ENCODE measurements at regions not wholly inside any gene's neighbourhood (a gene's known extent, or its start where the extent isn't known, plus 50 kb on each side); places are given as distances from the start of the nearest gene placed in this dataset.

DNA sequence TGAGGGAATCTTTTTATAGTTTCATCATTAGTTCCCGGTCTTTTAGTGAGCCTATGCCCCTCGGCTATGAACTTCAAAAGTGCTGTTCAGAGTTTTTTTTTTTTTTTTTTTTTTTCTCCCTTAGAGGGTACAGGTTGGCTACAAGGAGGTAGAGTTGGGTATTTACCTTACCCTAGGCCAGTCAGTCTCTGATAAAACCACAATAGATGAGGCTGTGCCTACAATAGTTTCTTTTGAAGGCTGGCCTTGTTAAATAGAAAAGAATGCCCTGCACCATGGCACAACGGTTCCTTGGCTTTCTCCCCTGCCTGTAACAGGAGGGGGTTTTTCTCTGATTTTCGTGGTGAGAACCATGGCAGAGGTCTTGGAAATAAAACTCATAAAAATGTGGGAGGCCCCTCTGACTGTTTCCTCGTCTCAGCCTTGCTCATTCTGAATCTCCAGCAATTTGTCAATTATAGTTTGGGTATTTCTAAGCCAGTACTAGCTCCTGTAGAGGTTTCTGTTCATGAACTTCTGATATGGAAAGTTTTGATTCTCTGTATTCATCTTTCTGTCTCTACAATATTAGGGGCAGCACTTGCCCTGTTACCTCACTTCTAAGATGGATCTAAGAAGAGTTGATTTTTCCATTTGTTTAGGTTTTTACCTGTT, 152.0 kb downstream of the MTRR start:
- TF ChIP-seq, protein P1, sequence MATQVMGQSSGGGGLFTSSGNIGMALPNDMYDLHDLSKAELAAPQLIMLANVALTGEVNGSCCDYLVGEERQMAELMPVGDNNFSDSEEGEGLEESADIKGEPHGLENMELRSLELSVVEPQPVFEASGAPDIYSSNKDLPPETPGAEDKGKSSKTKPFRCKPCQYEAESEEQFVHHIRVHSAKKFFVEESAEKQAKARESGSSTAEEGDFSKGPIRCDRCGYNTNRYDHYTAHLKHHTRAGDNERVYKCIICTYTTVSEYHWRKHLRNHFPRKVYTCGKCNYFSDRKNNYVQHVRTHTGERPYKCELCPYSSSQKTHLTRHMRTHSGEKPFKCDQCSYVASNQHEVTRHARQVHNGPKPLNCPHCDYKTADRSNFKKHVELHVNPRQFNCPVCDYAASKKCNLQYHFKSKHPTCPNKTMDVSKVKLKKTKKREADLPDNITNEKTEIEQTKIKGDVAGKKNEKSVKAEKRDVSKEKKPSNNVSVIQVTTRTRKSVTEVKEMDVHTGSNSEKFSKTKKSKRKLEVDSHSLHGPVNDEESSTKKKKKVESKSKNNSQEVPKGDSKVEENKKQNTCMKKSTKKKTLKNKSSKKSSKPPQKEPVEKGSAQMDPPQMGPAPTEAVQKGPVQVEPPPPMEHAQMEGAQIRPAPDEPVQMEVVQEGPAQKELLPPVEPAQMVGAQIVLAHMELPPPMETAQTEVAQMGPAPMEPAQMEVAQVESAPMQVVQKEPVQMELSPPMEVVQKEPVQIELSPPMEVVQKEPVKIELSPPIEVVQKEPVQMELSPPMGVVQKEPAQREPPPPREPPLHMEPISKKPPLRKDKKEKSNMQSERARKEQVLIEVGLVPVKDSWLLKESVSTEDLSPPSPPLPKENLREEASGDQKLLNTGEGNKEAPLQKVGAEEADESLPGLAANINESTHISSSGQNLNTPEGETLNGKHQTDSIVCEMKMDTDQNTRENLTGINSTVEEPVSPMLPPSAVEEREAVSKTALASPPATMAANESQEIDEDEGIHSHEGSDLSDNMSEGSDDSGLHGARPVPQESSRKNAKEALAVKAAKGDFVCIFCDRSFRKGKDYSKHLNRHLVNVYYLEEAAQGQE (IDR thresholded peaks at IDR 0.05; ENCODE audit: insufficient read depth in 1 of 2, low read depth in 2 of 2, low read length in 2 of 2) = no peak
- TF ChIP-seq TAF1 (IDR thresholded peaks at IDR 0.05; ENCODE audit: borderline replicate concordance, insufficient read depth, low read length) = no peak
- TF ChIP-seq POLR2AphosphoS5 (IDR thresholded peaks at IDR 0.05; ENCODE audit: low read depth, low read length) = no peak

All from PFSK-1 (cell line).